ENCODE measurements at regions not wholly inside any gene's neighbourhood (a gene's known extent, or its start where the extent isn't known, plus 50 kb on each side); places are given as distances from the start of the nearest gene placed in this dataset.
"Not testable (repeated sequence)": the region's sequence is repeated elsewhere in the genome, so short reads cannot be mapped to it uniquely, and the experiment has no call there.

- DNase-seq (ENCODE audit: low read depth): no peak
Measured at GRCh38 chr7:56219017-56219416, 102.8 kb upstream of the NUPR2 start.

- DNase-seq (ENCODE audit: low read depth): no peak
Measured at GRCh38 chr7:56218510-56218909, 102.3 kb upstream of the NUPR2 start.

- DNase-seq (ENCODE audit: low read depth): no peak
Measured at GRCh38 chr7:56213574-56213973, 97.4 kb upstream of the NUPR2 start.

GRCh38 chr7:56206420-56206819 is 90.2 kb upstream of the NUPR2 start:
- DNase-seq (ENCODE audit: low read depth): no peak

- DNase-seq (ENCODE audit: low read depth): no peak
Measured at GRCh38 chr7:56199639-56200038, 83.4 kb upstream of the NUPR2 start.

- DNase-seq (ENCODE audit: low read depth): not testable (repeated sequence)
Measured at GRCh38 chr7:56196195-56196594, 80.0 kb upstream of the NUPR2 start.

GRCh38 chr7:56188823-56189346 is 72.7 kb upstream of the NUPR2 start:
- no peak for DNase-seq (ENCODE audit: low read depth)

GRCh38 chr7:56188376-56188775 is 72.2 kb upstream of the NUPR2 start:
- no peak for DNase-seq (ENCODE audit: low read depth)

GRCh38 chr7:56181010-56181409 is 64.8 kb upstream of the NUPR2 start:
- DNase-seq (ENCODE audit: low read depth): no peak

GRCh38 chr7:56175771-56176170 is 59.6 kb upstream of the NUPR2 start:
- no peak for DNase-seq (ENCODE audit: low read depth)

GRCh38 chr7:56174875-56175760 is 58.9 kb upstream of the NUPR2 start:
- no peak for DNase-seq (ENCODE audit: low read depth)

- no peak for DNase-seq (ENCODE audit: low read depth)
Measured at GRCh38 chr7:56174346-56174874, 58.2 kb upstream of the NUPR2 start.
